ENCODE measurements at regions not wholly inside any gene's neighbourhood (a gene's known extent, or its start where the extent isn't known, plus 50 kb on each side); places are given as distances from the start of the nearest gene placed in this dataset.

DNA sequence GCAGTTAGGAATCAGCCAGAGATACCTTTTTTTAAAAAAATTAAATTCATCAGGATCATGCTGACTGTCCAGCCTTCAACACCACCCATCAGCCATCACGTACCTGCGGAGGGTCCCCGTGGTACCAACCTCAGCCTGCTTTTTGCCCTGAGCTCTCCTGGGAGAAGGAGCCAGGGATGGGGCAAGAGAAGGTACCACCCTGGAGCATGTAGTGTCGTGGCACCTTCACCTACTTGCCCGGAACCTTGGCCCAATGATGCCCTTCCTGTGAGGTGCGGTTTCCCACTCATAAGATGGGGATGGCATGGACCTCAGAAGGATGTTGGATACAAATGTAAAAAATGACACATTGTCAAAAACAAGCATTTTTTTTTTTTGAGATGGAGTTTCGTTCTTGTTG is 88.4 kb upstream of the C1orf174 start:
- DNase-seq (ENCODE audit: low read depth), result no peak
- TF ChIP-seq, protein P1, sequence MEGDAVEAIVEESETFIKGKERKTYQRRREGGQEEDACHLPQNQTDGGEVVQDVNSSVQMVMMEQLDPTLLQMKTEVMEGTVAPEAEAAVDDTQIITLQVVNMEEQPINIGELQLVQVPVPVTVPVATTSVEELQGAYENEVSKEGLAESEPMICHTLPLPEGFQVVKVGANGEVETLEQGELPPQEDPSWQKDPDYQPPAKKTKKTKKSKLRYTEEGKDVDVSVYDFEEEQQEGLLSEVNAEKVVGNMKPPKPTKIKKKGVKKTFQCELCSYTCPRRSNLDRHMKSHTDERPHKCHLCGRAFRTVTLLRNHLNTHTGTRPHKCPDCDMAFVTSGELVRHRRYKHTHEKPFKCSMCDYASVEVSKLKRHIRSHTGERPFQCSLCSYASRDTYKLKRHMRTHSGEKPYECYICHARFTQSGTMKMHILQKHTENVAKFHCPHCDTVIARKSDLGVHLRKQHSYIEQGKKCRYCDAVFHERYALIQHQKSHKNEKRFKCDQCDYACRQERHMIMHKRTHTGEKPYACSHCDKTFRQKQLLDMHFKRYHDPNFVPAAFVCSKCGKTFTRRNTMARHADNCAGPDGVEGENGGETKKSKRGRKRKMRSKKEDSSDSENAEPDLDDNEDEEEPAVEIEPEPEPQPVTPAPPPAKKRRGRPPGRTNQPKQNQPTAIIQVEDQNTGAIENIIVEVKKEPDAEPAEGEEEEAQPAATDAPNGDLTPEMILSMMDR (IDR thresholded peaks at IDR 0.05; ENCODE audit: insufficient read depth, low read depth, low read length, missing control alignments), result no peak
- H3K4me3 ChIP-seq (ENCODE audit: low read depth, low read length), result no peak overlapping the region

DNA sequence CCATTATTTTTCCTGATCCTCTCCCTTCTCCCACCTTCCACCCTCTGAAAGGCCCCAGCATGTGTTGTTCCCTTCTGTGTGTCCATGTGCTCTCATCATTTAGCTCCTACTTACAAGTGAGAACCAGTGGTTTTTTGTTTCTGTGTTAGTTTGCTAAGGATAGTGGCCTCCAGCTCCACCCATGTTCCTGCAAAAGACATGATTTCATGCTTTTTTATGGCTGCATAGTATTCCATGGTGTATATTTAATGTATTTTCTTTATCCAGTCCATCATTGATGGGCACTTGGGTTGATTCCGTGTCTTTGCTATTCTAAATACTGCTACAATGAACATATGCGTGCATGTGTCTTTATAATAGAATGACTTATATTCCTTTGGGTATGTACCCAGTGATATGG is 89.4 kb upstream of the C1orf174 start:
- TF ChIP-seq, protein P1 (IDR thresholded peaks at IDR 0.05; ENCODE audit: insufficient read depth, low read depth, low read length, missing control alignments), result no peak

GRCh38 chr1:3992103-3992556 is 92.1 kb upstream of the C1orf174 start:
- TF ChIP-seq, protein P1 (IDR thresholded peaks at IDR 0.05; ENCODE audit: insufficient read depth, low read depth, low read length, missing control alignments), result no peak
- DNase-seq (ENCODE audit: low read depth), result peak; percentile 9
- no peak overlapping the region for H3K4me3 ChIP-seq (ENCODE audit: low read depth, low read length)

More for the DNA sequence above, 89.4 kb upstream of the C1orf174 start:
- H3K4me3 ChIP-seq (ENCODE audit: low read depth, low read length), result no peak overlapping the region
- no peak for DNase-seq (ENCODE audit: low read depth)

DNA sequence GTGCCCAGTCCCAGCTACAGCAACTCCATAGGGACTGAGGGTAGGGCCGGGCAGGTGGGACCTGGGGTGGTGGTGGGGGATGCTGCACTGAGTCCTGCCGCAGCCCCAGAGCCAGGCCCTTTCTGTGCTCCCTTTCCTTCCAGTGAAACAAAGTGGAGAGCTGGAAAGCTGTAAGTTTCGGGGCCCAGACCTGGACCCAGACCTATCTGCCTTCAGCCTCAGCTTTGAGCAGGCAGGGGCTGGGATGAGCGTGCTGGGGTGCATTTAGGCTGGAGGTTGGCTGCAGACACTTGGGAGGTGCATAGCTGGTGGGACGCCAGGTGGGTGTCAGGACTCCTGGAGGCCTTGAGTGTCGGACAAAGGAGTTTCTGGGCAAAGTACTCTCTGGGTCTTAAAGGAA is 92.7 kb upstream of the C1orf174 start:
- no peak overlapping the region for H3K4me3 ChIP-seq (ENCODE audit: low read depth, low read length)
- TF ChIP-seq, protein P1 (IDR thresholded peaks at IDR 0.05; ENCODE audit: insufficient read depth, low read depth, low read length, missing control alignments), result no peak
- DNase-seq (ENCODE audit: low read depth), result no peak

GRCh38 chr1:3993619-3994375 is 93.7 kb upstream of the C1orf174 start:
- H3K4me3 ChIP-seq (ENCODE audit: low read depth, low read length), result no peak overlapping the region
- TF ChIP-seq, protein P1 (IDR thresholded peaks at IDR 0.05; ENCODE audit: insufficient read depth, low read depth, low read length, missing control alignments), result no peak
- no peak for DNase-seq (ENCODE audit: low read depth)

GRCh38 chr1:3995141-3995780 is 95.2 kb upstream of the C1orf174 start:
- no peak for DNase-seq (ENCODE audit: low read depth)
- H3K4me3 ChIP-seq (ENCODE audit: low read depth, low read length), result no peak overlapping the region
- TF ChIP-seq, protein P1 (IDR thresholded peaks at IDR 0.05; ENCODE audit: insufficient read depth, low read depth, low read length, missing control alignments), result no peak

Measured in GM12865 (cell line).